OCI-LY3 (cell line): ENCODE measurements at regions not wholly inside any gene's neighbourhood (a gene's known extent, or its start where the extent isn't known, plus 50 kb on each side); places are given as distances from the start of the nearest gene placed in this dataset.

Experiments
- H2AFZ ChIP-seq: fragments of 200-600, 300-600 bp; shearing (Covaris generic); 2 replicates; pipeline ENCODE4 v1.6.0; 2014; ENCODE audit warnings: antibody characterized with exemption, low read depth, low read length
- H3K27ac ChIP-seq: fragments of 200-600, 300-600 bp; sonication (generic); 2 replicates; pipeline ENCODE4 v1.5.1; 2014; ENCODE audit warnings: mild to moderate bottlenecking, low read length, moderate library complexity, mixed read lengths
- H3K27me3 ChIP-seq: fragments of 200-600, 300-600 bp; sonication (generic); 2 replicates; pipeline ENCODE4 v1.6.1; 2014; ENCODE audit warnings: low read depth, low read length, mixed read lengths
- H3K36me3 ChIP-seq: fragments of 200-600, 300-600 bp; sonication (generic); replicated peaks from 2 replicates; pipeline ENCODE3; 2014; ENCODE audit warnings: low read depth, low read length, mixed read lengths
- H3K4me1 ChIP-seq: fragments of 300-600, 200-600 bp; sonication (generic); 2 replicates; pipeline ENCODE4 v1.6.1; 2014; ENCODE audit warnings: low read length, mixed read lengths
- H3K4me2 ChIP-seq: fragments of 200-600, 300-600 bp; sonication (generic); 2 replicates; pipeline ENCODE4 v1.6.1; 2014; ENCODE audit warnings: low read length, mixed read lengths
- H3K4me3 ChIP-seq: fragments of 300-600, 200-600 bp; sonication (generic); 2 replicates; pipeline ENCODE4 v1.5.1; 2014; ENCODE audit warnings: antibody characterized with exemption, mild to moderate bottlenecking, low read length, moderate library complexity
- H3K79me2 ChIP-seq: fragments of 300-600, 200-600 bp; shearing (Covaris generic); 2 replicates; pipeline ENCODE4 v1.6.1; 2014; ENCODE audit warnings: mild to moderate bottlenecking, low read length, mixed read lengths
- H3K9ac ChIP-seq: fragments of 300-600, 200-600 bp; shearing (Covaris generic); 2 replicates; pipeline ENCODE4 v1.6.0; 2014; ENCODE audit warnings: mild to moderate bottlenecking, low read length, moderate library complexity
- H3K9me3 ChIP-seq: fragments of 200-600, 300-600 bp; shearing (Covaris generic); 2 replicates; pipeline ENCODE4 v1.6.1; 2014; ENCODE audit warnings: low read length, mixed read lengths; ENCODE audit not compliant: insufficient read depth
- H4K20me1 ChIP-seq: fragments of 200-600, 300-600 bp; sonication (generic); 2 replicates; pipeline ENCODE4 v1.6.1; 2016; ENCODE audit warnings: low read length, mixed read lengths; ENCODE audit not compliant: insufficient read depth
- CTCF ChIP-seq: fragments of 200-600, 300-600 bp; sonication (generic); IDR thresholded peaks from 2 replicates; pipeline ENCODE4 v1.5.1; 2014; ENCODE audit warnings: antibody characterized with exemption, low read length, low read depth
- EZH2phosphoT487 ChIP-seq: fragments of 200-600 bp; shearing (Covaris generic); IDR thresholded peaks from 2 replicates; pipeline ENCODE4 v1.6.1; 2018; ENCODE audit warnings: antibody characterized with exemption, mixed run types, low read depth

GRCh38 chr5:67831048-67831447, 384.5 kb upstream of the PIK3R1 start:
- Histone ChIP-seq H2AFZ (no peak overlapping the region), H4K20me1 (no peaks in the 10 kb centered on the region)

GRCh38 chr5:67827541-67827940, 388.0 kb upstream of the PIK3R1 start:
- no peaks in the 10 kb centered on the region for H4K20me1 ChIP-seq
- no peak overlapping the region for H3K27ac ChIP-seq
- H2AFZ ChIP-seq: no peak overlapping the region
- no peak overlapping the region for H3K4me3 ChIP-seq
- H3K4me1 ChIP-seq: no peaks in the 10 kb centered on the region
- no peaks in the 10 kb centered on the region for H3K9me3 ChIP-seq
- H3K9ac ChIP-seq: no peak overlapping the region
- H3K79me2 ChIP-seq: no peaks in the 10 kb centered on the region
- no peaks in the 10 kb centered on the region for H3K36me3 ChIP-seq
- no peak overlapping the region for H3K4me2 ChIP-seq
- TF ChIP-seq EZH2phosphoT487: no peak
- no peak for TF ChIP-seq CTCF
- H3K27me3 ChIP-seq: no peaks in the 10 kb centered on the region

More at GRCh38 chr5:67831048-67831447, 384.5 kb upstream of the PIK3R1 start:
- TF ChIP-seq CTCF (no peak), EZH2phosphoT487 (no peak)
- no peaks in the 10 kb centered on the region for H3K79me2 ChIP-seq
- H3K4me1 ChIP-seq: no peaks in the 10 kb centered on the region
- H3K4me3 ChIP-seq: no peak overlapping the region
- H3K27me3 ChIP-seq: no peaks in the 10 kb centered on the region
- no peak overlapping the region for H3K27ac ChIP-seq
- no peak overlapping the region for H3K4me2 ChIP-seq
- H3K9me3 ChIP-seq: no peaks in the 10 kb centered on the region
- H3K36me3 ChIP-seq: no peaks in the 10 kb centered on the region
- H3K9ac ChIP-seq: no peak overlapping the region

- no peak overlapping the region for H2AFZ ChIP-seq
- no peaks in the 10 kb centered on the region for H3K4me1 ChIP-seq
- H3K4me2 ChIP-seq: no peak overlapping the region
- H3K4me3 ChIP-seq: no peak overlapping the region
- H3K9ac ChIP-seq: no peak overlapping the region
- H3K27me3 ChIP-seq: no peaks in the 10 kb centered on the region
- no peak for TF ChIP-seq EZH2phosphoT487
- no peak for TF ChIP-seq CTCF
- H3K27ac ChIP-seq: no peak overlapping the region
- H4K20me1 ChIP-seq: no peaks in the 10 kb centered on the region
- H3K79me2 ChIP-seq: no peaks in the 10 kb centered on the region
- H3K9me3 ChIP-seq: no peaks in the 10 kb centered on the region
- no peaks in the 10 kb centered on the region for H3K36me3 ChIP-seq
Measured at GRCh38 chr5:67824852-67825251, 390.7 kb upstream of the PIK3R1 start.

GRCh38 chr5:67817652-67818051, 397.9 kb upstream of the PIK3R1 start:
- Histone ChIP-seq H2AFZ (no peak overlapping the region), H3K27ac (no peak overlapping the region), H3K79me2 (no peaks in the 10 kb centered on the region), H3K9ac (no peak overlapping the region), H3K36me3 (no peaks in the 10 kb centered on the region), H3K27me3 (no peaks in the 10 kb centered on the region), H4K20me1 (no peaks in the 10 kb centered on the region), H3K4me3 (no peak overlapping the region), H3K4me2 (no peak overlapping the region), H3K9me3 (no peaks in the 10 kb centered on the region), H3K4me1 (no peaks in the 10 kb centered on the region)
- TF ChIP-seq CTCF (no peak), EZH2phosphoT487 (no peak)
